Erythroblast (primary cell): ENCODE measurements at regions not wholly inside any gene's neighbourhood (a gene's known extent, or its start where the extent isn't known, plus 50 kb on each side); places are given as distances from the start of the nearest gene placed in this dataset.

ENCODE experiments used
- GATA1 ChIP-seq: IDR thresholded peaks from 2 replicates; pipeline ENCODE4 v1.6.1; 2011; ENCODE audit warnings: low read depth, mild to moderate bottlenecking, control low read depth, low read length, moderate library complexity
- POLR2A ChIP-seq: IDR thresholded peaks from 2 replicates; pipeline ENCODE4 v1.6.1; 2011; ENCODE audit warnings: mild to moderate bottlenecking, low read length

DNA sequence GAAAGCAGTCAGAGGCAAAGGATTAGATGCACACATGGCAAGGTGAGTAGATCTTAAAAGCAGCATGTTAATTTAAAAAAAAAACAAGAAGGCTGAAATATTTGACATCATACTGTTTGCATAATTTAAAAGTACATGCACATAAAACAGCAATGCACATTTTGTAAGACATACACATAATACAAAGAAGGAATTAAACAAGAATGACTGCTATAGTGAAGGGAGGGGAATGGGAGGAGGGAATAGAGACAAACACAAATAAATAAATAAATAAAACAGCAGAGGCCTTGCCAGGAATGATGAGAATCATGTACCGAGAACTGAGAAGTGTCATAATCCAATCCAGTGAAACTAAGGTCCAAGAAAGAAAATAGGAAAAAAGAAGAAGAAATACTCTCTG, 486.2 kb upstream of the API5 start:
- TF ChIP-seq POLR2A (no peak), GATA1 (no peak)
